Thoracic aorta (tissue), 2 donors: ENCODE measurements at regions not wholly inside any gene's neighbourhood (a gene's known extent, or its start where the extent isn't known, plus 50 kb on each side); places are given as distances from the start of the nearest gene placed in this dataset.
"Not testable (repeated sequence)": the region's sequence is repeated elsewhere in the genome, so short reads cannot be mapped to it uniquely, and the experiment has no call there.

ENCODE experiments used
- ATAC-seq: fragments of 150-250 bp; one replicate; pipeline ENCODE4 v1.8.0; 2017; ENCODE audit warnings: low read depth; ENCODE audit not compliant: insufficient number of reproducible peaks, low FRiP score
- DNase-seq: peaks from one replicate; pipeline ENCODE4 v3.0.0-alpha.2; 2020; ENCODE audit warnings: low spot score
- H3K27ac ChIP-seq, 2 donors: fragments of 200-600 bp; sonication (generic); 1 replicate in 1 of 2; 2 replicates in 1 of 2; pipeline ENCODE4 v1.5.1; 2016; ENCODE audit warnings: mild to moderate bottlenecking in 2 of 2, moderate library complexity in 2 of 2
- H3K27me3 ChIP-seq: fragments of 200-600 bp; sonication (generic); replicated peaks from 2 replicates; pipeline ENCODE4 v1.6.0; 2016; ENCODE audit warnings: mild to moderate bottlenecking; ENCODE audit not compliant: insufficient read depth
- H3K36me3 ChIP-seq: fragments of 200-600 bp; sonication (generic); one replicate; pipeline ENCODE4 v1.5.1; 2016
- H3K4me1 ChIP-seq, 2 donors: fragments of 200-600 bp; sonication (generic); 1 replicate in 1 of 2; 2 replicates in 1 of 2; pipeline versions ENCODE4 v1.5.1 to v1.6.0; 2016; ENCODE audit warnings: low read depth in 2 of 2, mild to moderate bottlenecking in 1 of 2; ENCODE audit not compliant: control insufficient read depth in 1 of 2
- H3K4me3 ChIP-seq: fragments of 200-600 bp; sonication (generic); 2 replicates; pipeline ENCODE4 v1.5.1; 2016; ENCODE audit warnings: mild to moderate bottlenecking
- H3K9me3 ChIP-seq: fragments of 200-600 bp; sonication (generic); 2 replicates; pipeline ENCODE4 v1.5.1; 2016
- TF ChIP-seq, protein P1 (sequence below): fragments of 200-600 bp; sonication (generic); IDR thresholded peaks from one replicate; pipeline ENCODE4 v1.5.1; 2019; ENCODE audit warnings: antibody characterized with exemption

GRCh38 chr7:123327661-123328060 lies 127.9 kb upstream of the SLC13A1 start:
- ATAC-seq, result no peak
- TF ChIP-seq, protein P1, sequence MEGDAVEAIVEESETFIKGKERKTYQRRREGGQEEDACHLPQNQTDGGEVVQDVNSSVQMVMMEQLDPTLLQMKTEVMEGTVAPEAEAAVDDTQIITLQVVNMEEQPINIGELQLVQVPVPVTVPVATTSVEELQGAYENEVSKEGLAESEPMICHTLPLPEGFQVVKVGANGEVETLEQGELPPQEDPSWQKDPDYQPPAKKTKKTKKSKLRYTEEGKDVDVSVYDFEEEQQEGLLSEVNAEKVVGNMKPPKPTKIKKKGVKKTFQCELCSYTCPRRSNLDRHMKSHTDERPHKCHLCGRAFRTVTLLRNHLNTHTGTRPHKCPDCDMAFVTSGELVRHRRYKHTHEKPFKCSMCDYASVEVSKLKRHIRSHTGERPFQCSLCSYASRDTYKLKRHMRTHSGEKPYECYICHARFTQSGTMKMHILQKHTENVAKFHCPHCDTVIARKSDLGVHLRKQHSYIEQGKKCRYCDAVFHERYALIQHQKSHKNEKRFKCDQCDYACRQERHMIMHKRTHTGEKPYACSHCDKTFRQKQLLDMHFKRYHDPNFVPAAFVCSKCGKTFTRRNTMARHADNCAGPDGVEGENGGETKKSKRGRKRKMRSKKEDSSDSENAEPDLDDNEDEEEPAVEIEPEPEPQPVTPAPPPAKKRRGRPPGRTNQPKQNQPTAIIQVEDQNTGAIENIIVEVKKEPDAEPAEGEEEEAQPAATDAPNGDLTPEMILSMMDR, result no peak
- H3K36me3 ChIP-seq, result no peaks in the 10 kb centered on the region
- DNase-seq, result no peak
- H3K9me3 ChIP-seq, result no peaks in the 10 kb centered on the region
- H3K4me1 ChIP-seq, result no peaks in the 10 kb centered on the region
- no peak overlapping the region for H3K27ac ChIP-seq
- no peaks in the 10 kb centered on the region for H3K27me3 ChIP-seq
- no peak overlapping the region for H3K4me3 ChIP-seq

DNA sequence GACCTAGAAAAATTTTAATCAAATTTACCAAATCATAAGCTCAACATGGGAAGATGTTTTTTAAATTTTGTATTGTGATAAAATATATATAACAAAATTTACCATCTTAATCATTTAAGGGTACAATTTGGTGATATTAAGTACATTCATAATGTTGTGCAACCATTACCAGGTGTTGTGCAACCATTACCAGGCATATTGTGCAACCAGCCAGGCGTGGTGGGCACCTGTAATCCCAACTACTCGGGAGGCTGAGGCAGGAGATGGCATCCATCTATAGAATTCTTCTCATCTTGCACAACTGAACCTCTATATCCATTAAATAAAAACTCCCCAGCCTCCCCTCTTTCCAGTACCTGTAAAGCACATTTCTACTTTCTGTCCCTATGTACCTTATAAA lies 124.5 kb upstream of the SLC13A1 start:
- no peaks in the 10 kb centered on the region for H3K4me1 ChIP-seq
- no peaks in the 10 kb centered on the region for H3K27me3 ChIP-seq
- H3K27ac ChIP-seq, result no peak overlapping the region
- TF ChIP-seq, protein P1, result no peak
- ATAC-seq, result no peak
- H3K4me3 ChIP-seq, result no peak overlapping the region
- H3K36me3 ChIP-seq, result no peaks in the 10 kb centered on the region
- DNase-seq, result no peak
- H3K9me3 ChIP-seq, result no peaks in the 10 kb centered on the region

DNA sequence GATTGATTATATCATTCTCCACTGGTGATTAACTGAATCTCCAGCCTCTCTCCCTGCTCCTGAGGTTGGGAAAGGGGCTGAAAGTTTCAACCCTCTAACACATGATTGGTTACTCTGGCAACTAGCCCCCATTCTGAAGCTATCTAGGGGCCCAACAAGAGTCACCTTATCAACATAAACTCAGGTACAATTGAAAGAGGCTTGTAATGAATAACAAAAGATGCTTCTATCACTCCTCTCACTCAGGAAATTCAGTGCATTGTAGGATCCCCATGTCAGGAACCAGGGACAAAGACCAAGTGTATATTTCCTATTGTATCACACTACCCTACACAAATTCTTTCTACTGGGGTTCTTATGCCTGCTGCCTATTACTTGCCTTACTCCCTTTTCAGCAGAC lies 123.9 kb upstream of the SLC13A1 start:
- no peaks in the 10 kb centered on the region for H3K4me1 ChIP-seq
- no peaks in the 10 kb centered on the region for H3K27me3 ChIP-seq
- no peak overlapping the region for H3K27ac ChIP-seq
- ATAC-seq (no peak), DNase-seq (no peak)
- H3K9me3 ChIP-seq, result no peaks in the 10 kb centered on the region
- no peak overlapping the region for H3K4me3 ChIP-seq
- no peaks in the 10 kb centered on the region for H3K36me3 ChIP-seq
- TF ChIP-seq, protein P1, result no peak

- DNase-seq, H3K4me1 ChIP-seq, H3K36me3 ChIP-seq, H3K4me3 ChIP-seq, ATAC-seq, H3K27me3 ChIP-seq, H3K27ac ChIP-seq, H3K9me3 ChIP-seq: not testable (repeated sequence)
Measured at GRCh38 chr7:123321578-123321977, 121.8 kb upstream of the SLC13A1 start.

DNA sequence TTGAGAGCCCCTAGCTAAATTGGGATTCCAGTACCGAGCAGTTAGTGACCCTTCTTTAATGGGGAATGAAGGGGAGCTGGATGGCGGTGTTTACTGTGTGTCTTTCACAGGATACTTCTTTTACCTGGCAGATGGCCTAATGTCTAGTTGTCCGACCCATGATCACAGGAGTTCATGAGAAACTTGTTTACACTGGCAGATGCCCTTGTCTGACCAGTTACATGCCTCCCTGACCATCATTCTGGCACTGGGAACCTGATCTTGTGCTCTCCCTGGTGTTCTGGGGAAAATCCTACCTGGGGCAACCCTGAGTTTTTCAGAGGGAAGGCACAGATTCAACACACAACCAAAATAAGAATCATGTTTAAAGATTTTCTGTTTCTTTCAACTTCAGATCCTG lies 120.1 kb upstream of the SLC13A1 start:
- no peak overlapping the region for H3K4me3 ChIP-seq
- no peaks in the 10 kb centered on the region for H3K9me3 ChIP-seq
- ATAC-seq, result no peak
- TF ChIP-seq, protein P1, result no peak
- no peaks in the 10 kb centered on the region for H3K27me3 ChIP-seq
- DNase-seq, result no peak
- H3K36me3 ChIP-seq, result no peaks in the 10 kb centered on the region
- no peaks in the 10 kb centered on the region for H3K4me1 ChIP-seq
- H3K27ac ChIP-seq, result no peak overlapping the region

DNA sequence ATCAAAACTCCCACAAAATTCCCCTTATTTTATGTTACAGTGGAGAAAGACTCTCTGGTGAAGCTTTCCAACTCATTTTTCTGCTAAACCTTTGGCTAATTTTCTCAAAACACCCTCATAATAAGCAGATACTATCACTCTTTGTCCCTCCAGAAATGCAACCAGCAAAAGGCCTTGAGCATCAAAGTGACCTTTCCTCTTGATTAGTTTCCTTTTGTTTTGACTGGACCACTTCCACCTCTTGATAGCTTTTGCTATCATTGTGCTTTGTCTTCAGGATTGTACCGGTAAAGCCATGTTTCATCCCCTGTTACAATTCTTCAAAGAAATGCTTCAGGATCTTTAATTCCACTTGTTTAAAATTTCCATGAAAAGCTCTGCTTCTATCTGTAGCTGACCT lies 115.1 kb upstream of the SLC13A1 start:
- Histone ChIP-seq H3K4me1 (no peaks in the 10 kb centered on the region), H3K36me3 (no peaks in the 10 kb centered on the region), H3K27me3 (no peaks in the 10 kb centered on the region), H3K4me3 (no peak overlapping the region), H3K9me3 (no peaks in the 10 kb centered on the region), H3K27ac (no peak overlapping the region)
- DNase-seq (no peak), ATAC-seq (no peak)
- TF ChIP-seq, protein P1, result no peak
